Myocyte (in vitro differentiated cells): ENCODE measurements at regions not wholly inside any gene's neighbourhood (a gene's known extent, or its start where the extent isn't known, plus 50 kb on each side); places are given as distances from the start of the nearest gene placed in this dataset.

Experiments
- DNase-seq: peaks from one replicate; pipeline ENCODE4 v3.0.0-alpha.2; 2012; ENCODE audit warnings: low read depth

DNA sequence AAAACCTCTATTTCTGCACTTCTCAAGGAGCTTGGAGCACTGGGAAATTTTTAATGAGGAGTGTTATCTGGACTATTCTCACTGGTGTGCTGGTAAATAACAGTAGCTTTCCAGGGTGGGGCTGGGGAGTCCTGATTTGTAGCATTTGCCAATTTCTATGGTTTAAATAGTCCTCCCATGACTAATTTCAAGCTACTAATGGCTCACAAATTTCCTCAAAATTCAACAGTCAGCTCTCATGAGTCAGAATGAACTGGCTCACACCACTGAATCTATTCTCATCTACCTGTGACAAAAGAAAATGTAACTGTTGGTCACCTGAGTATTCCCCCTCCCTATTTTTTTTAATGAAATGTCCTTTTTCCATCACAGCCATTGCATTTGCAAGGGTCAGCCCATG lies 449.6 kb downstream of the KIF16B start:
- no peak for DNase-seq

- DNase-seq = no peak
Measured at GRCh38 chr20:16119909-16120308, 453.3 kb downstream of the KIF16B start.

DNA sequence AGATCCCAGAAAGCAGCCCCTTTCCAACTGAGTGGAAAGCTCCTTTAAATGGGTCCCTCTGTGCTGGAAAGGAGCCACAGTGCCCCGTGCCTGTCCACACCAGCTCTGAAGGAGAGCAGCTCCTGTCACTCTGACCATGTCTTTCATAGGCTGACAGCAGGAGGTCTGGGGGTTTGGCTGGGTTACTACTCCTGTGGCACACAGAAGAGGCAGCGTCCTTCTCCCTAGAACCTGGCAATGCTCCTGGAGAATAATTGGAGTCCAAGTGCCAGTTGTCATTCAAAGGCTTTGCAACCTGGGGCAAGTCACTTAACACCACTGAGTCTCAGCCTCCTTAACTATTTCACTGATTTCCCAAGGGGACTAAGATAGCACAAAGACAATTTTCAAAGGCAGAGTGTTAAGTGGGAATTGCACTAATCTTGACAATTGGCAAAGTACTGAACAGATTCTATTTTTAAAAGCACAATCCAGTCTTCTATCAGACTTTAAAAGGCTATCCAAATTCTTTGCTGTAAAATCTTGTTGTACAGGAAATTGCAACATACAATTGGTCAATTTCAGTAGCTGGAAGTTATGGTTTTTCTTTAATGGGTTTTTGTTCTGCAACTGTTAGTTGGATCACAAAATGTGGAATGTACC lies 457.2 kb downstream of the KIF16B start:
- peak; percentile 71 for DNase-seq

GRCh38 chr20:16113736-16114135 lies 459.5 kb downstream of the KIF16B start:
- no peak for DNase-seq

GRCh38 chr20:16111852-16112412 lies 461.3 kb downstream of the KIF16B start:
- no peak for DNase-seq

GRCh38 chr20:16111172-16111832 lies 461.9 kb downstream of the KIF16B start:
- DNase-seq = no peak

DNA sequence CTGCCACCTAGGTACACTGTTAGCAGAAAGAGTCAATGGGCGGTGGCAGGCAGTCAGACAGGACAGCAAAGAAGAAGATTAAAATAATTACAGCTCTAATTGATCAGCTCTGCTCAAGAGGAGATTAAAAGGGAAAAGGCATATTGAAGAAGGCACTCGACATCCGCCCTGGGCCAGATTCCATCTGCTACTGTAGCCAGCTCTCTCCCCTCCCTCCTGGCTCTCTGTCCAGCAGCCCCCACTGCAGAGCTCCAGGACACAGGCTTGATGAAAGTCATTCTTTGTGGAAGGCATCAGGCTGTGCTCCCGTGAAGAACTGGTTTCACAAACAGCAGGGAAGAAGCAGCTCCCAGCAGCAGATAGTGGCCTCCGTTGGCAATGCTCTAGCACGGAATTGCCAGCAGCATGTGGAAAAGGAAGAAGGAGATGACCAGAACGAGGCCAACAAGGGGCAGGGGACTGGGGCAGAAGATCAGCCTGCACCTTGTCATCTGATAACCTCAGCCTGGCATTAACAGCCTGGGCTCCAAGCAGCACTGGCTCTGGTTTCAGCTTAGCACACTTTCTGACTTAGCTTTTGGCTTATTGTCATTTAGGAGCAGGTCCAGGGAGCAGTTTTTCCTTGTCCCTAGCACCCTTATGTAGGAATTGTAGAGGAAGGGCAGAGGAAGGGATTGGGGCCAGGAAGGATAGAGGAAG lies 465.9 kb downstream of the KIF16B start:
- no peak for DNase-seq

DNA sequence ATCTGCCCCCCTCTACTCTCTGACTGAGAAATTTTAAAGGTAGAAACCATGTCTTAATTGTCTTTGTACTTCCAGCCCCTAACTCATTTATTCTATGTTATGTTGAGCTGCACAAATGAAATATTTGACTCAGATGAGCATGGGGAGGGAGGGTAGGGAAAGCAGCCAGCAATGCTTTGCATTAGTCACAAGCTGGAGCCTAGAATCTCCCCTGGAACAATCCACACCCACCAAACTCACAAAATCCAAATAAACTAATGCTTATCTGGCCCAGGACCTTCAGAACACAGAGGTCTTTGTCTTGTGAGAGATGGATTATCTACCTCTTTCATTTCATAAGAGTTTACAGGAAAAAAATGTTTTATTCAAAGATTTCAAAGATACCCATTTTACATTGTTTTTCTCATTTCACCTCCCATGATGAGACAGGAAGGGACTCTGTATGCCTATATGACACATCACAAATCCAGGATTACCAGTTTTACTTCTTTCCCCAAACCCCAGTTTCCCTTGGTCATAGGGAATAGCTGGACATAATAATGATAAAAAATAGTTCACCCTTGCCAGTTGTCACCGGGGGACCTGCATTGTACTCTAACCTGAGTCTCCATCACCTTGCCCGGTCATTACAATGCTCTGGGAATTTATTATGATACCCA lies 466.9 kb downstream of the KIF16B start:
- DNase-seq = no peak

DNA sequence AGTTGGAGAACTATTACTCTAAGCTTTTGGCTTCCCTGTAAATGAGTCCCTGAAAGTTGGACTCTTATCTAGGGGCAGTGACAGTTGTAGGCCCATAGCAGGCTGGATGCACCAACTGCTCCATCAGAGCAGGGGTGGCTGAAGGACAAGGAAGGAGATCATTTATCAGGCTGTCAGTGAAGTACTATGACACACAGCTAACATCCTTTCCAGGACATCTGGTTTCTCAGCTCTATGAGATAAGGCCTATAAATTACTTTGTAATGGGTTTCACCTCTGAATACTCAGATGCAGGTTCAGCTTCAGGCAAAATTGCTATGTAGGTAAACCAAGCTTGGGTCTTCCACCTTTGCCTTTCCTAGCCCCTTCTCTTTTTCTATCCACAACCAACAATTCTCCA lies 468.5 kb downstream of the KIF16B start:
- DNase-seq = peak; percentile 47
